Upper lobe of left lung (tissue), 6 donors: ENCODE measurements at regions not wholly inside any gene's neighbourhood (a gene's known extent, or its start where the extent isn't known, plus 50 kb on each side); places are given as distances from the start of the nearest gene placed in this dataset.

Source experiments
- ATAC-seq, 2 donors: fragments of 200-7000 bp; cut with Tn5 transposase; one replicate each; pipeline ENCODE4 v1.9.1; 2022; ENCODE audit warnings: mild to moderate bottlenecking in 2 of 2, moderate library complexity in 2 of 2; ENCODE audit not compliant: low FRiP score in 2 of 2
- DNase-seq, 2 donors: peaks; one replicate each; pipeline ENCODE4 v3.0.0-alpha.2; 2019 to 2020
- H3K27ac ChIP-seq, 4 donors: fragments of 200-600 bp; sonication (generic); one replicate each; pipeline ENCODE4 v1.5.1; 2016 to 2019
- H3K27me3 ChIP-seq, 4 donors: fragments of 200-600 bp; sonication (generic); one replicate each; pipeline ENCODE4 v1.5.1; 2017 to 2019
- H3K36me3 ChIP-seq, 4 donors: fragments of 200-600 bp; sonication (generic); one replicate each; pipeline ENCODE4 v1.5.1; 2016 to 2019
- H3K4me1 ChIP-seq, 4 donors: fragments of 200-600 bp; sonication (generic); one replicate each; pipeline ENCODE4 v1.5.1; 2018 to 2019
- H3K4me3 ChIP-seq, 4 donors: fragments of 200-600 bp; sonication (generic); one replicate each; pipeline ENCODE4 v1.5.1; 2017 to 2019; ENCODE audit warnings: mild to moderate bottlenecking in 2 of 4, moderate library complexity in 1 of 4
- H3K9me3 ChIP-seq, 4 donors: fragments of 200-600 bp; sonication (generic); one replicate each; pipeline ENCODE4 v1.5.1; 2018 to 2019
- EP300 ChIP-seq, 4 donors: sonication (generic); formaldehyde crosslinking; IDR thresholded peaks; one replicate each; pipeline ENCODE4 v1.5.1; 2017; ENCODE audit warnings: antibody characterized with exemption in 4 of 4, control low read depth in 2 of 4
- POLR2A ChIP-seq, 4 donors: fragments of 450-650 bp; IDR thresholded peaks; one replicate each; pipeline ENCODE4 v1.5.1; 2016 to 2017; ENCODE audit warnings: antibody characterized with exemption in 4 of 4, mild to moderate bottlenecking in 2 of 4
- POLR2AphosphoS5 ChIP-seq, 2 donors: sonication (generic); formaldehyde crosslinking; IDR thresholded peaks; one replicate each; pipeline ENCODE4 v1.5.1; 2017; ENCODE audit warnings: antibody characterized with exemption in 2 of 2
- WGBS, 2 donors: methylation state at CpG; one replicate each; pipeline ENCODE4 v1.1.5; 2017 to 2018; 5-methylcytosine and 5-hydroxymethylcytosine counted together
- TF ChIP-seq, protein P1 (sequence below), 6 experiments: fragments of 450-650 bp in 4 of 6; fragments of 200-600 bp in 2 of 6; sonication (generic) in 2 of 6; IDR thresholded peaks; one replicate each; pipeline ENCODE4 v1.5.1; 2016 to 2019; ENCODE audit warnings: antibody characterized with exemption in 6 of 6
- donor health status: DM: no; HTN: no; CAD: no; lungs with moderate emphysema.
- donor health status: DM: no; HTN: yes; CAD: no; lungs with severe emphysema.

DNA sequence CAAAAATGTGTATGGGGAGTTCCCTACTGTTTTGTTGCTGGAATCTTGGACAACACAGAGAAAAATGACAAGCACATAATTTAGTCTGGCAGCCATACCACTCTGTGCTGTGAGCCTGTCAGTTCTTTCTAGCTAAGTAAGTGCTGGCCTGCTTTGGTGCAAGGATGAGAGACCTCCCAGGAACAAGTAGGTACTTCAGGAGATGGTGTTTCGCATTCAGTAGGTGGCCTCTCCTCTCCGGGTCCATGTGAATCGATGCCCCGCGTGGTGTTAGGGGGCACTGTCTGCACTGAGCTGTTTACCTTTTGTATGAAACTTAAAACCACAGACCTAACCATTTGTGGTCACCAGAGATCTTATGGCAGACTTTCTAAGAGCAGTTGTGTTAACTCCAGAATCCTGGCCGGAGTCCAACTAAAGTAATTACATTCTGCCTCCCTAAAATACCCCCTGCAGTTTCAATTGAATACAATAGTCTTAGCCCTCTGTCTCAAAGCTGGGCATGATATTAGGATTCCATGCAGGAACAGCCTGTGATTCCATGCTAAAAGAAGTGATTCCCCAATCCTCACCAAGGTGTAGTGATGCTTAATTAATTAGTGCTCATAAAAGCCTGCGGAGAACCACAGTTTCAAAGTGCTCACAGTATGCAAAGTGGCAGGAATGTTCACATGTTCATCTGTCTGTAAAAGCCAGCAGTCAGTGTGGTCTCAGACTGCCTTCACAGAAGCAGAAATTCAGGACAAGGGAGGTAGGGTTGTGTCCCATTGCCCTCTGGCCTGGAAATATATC lies 64.2 kb downstream of the LLPH start:
- TF ChIP-seq, protein P1, sequence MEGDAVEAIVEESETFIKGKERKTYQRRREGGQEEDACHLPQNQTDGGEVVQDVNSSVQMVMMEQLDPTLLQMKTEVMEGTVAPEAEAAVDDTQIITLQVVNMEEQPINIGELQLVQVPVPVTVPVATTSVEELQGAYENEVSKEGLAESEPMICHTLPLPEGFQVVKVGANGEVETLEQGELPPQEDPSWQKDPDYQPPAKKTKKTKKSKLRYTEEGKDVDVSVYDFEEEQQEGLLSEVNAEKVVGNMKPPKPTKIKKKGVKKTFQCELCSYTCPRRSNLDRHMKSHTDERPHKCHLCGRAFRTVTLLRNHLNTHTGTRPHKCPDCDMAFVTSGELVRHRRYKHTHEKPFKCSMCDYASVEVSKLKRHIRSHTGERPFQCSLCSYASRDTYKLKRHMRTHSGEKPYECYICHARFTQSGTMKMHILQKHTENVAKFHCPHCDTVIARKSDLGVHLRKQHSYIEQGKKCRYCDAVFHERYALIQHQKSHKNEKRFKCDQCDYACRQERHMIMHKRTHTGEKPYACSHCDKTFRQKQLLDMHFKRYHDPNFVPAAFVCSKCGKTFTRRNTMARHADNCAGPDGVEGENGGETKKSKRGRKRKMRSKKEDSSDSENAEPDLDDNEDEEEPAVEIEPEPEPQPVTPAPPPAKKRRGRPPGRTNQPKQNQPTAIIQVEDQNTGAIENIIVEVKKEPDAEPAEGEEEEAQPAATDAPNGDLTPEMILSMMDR (IDR thresholded peaks at IDR 0.05) = no peak
- Histone ChIP-seq H3K27ac (no peak overlapping the region), H3K4me1 (no peaks in the 10 kb centered on the region), H3K4me3 (no peak overlapping the region), H3K9me3 (no peaks in the 10 kb centered on the region), H3K36me3 (no peaks in the 10 kb centered on the region), H3K27me3 (no peaks in the 10 kb centered on the region)
- 32 to 52% methylated on average over 7 of the region's 7 CpGs for WGBS, 2 donors
- no peak for DNase-seq
- ATAC-seq = no peak

DNA sequence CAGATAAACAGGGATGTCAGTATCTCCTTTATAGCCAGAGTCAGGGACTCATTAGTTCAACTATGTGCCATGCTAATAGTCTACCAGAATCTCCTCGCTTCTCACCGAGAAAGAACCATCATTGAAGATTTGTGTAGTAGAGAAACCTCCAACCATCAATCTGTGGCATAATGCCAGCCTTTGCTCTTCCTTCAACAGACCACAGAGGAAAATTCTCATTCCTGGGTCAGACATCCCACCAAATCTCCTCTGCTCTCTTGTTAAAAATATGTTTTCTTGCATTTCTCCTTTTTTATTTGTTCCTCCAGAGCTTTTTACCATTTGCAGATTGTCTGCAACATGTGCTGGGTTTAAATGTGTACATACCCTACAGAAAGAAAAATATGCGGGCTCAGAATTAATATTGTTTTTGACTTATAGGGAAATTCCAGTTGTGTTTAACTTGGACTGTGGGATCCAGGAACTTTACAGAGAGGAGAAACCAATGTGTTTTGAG lies 64.9 kb downstream of the LLPH start:
- no peaks in the 10 kb centered on the region for H3K4me1 ChIP-seq
- TF ChIP-seq POLR2A (IDR thresholded peaks at IDR 0.05) (no peak), EP300 (IDR thresholded peaks at IDR 0.05) (no peak), POLR2AphosphoS5 (IDR thresholded peaks at IDR 0.05) (no peak)
- TF ChIP-seq, protein P1 (IDR thresholded peaks at IDR 0.05) = no peak
- no peak for DNase-seq
- H3K27ac ChIP-seq = no peak overlapping the region
- H3K4me3 ChIP-seq = no peak overlapping the region
- H3K9me3 ChIP-seq = no peaks in the 10 kb centered on the region
- ATAC-seq = no peak
- 50 to 63% methylated on average over 3 of the region's 3 CpGs for WGBS, 2 donors
- H3K27me3 ChIP-seq = no peaks in the 10 kb centered on the region
- H3K36me3 ChIP-seq = no peaks in the 10 kb centered on the region

DNA sequence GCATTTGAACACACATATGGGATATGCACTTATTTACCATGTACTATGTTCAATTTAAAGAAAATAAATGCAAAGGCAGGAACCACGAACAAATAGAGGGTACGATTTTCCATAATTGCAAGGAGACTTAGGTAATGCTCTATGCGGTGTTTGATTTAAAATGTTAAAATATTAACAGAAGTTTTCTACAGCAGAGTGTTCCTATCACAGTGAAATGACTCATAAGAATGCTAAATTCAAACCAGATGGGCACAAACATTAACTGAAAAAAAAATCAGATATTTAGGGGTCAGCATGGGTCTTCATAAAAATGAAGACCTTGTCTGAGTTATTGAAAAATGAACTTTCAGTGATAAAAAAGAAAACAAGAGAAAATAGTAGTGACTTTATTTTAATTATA lies 65.4 kb downstream of the LLPH start:
- no peak for DNase-seq
- Histone ChIP-seq H3K36me3 (no peaks in the 10 kb centered on the region), H3K27ac (no peak overlapping the region), H3K9me3 (no peaks in the 10 kb centered on the region), H3K4me3 (no peak overlapping the region), H3K4me1 (no peaks in the 10 kb centered on the region), H3K27me3 (no peaks in the 10 kb centered on the region)
- no peak for ATAC-seq
- 85 to 96% methylated on average over 3 of the region's 3 CpGs for WGBS, 2 donors
- TF ChIP-seq EP300 (IDR thresholded peaks at IDR 0.05) = no peak
- TF ChIP-seq POLR2A (IDR thresholded peaks at IDR 0.05) = no peak
- TF ChIP-seq, protein P1 (IDR thresholded peaks at IDR 0.05) = no peak
- no peak for TF ChIP-seq POLR2AphosphoS5 (IDR thresholded peaks at IDR 0.05)

DNA sequence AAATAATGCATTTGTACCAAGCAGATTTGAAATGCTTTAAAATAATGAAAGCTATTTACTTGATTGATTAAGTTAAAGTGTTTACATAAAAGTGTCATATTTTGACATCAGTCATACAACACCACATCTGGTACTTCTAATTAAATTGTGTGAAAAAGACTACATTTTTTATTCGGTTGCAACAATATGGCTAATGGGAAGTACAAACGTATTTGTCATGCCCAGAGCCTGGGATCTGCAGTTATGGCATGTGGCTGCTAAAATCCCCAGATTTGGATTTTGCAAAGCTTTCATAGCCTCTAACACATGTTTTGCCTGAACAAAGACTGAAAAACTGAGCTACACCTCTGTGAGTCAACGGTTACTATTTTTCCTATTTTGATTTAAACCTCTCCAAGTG lies 66.6 kb downstream of the LLPH start:
- Histone ChIP-seq H3K27ac (no peak overlapping the region), H3K4me1 (no peaks in the 10 kb centered on the region), H3K27me3 (no peaks in the 10 kb centered on the region), H3K4me3 (no peak overlapping the region), H3K36me3 (no peaks in the 10 kb centered on the region), H3K9me3 (no peaks in the 10 kb centered on the region)
- ATAC-seq (no peak), DNase-seq (no peak)
- WGBS, 2 donors = 72 to 86% methylated on average over 3 of the region's 3 CpGs
- TF ChIP-seq EP300 (IDR thresholded peaks at IDR 0.05) (no peak), POLR2AphosphoS5 (IDR thresholded peaks at IDR 0.05) (no peak), POLR2A (IDR thresholded peaks at IDR 0.05) (no peak)
- TF ChIP-seq, protein P1 (IDR thresholded peaks at IDR 0.05) = no peak

DNA sequence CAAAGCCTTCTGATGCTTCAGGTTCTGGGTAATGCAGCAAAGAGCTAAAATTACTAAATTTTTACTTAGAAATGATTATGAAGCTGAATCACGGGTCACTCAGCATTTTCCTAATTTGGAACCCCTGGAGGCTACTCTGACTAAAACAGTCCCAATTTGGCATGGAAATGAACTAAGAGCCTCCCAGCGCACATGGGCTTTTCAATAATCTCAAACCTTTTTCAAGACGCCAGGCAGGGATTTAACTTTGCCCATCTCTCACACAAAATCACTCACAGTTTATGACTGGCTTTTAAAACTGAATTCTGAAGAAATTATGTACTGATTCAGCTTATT lies 68.3 kb downstream of the LLPH start:
- Histone ChIP-seq H3K27ac (no peak overlapping the region), H3K4me1 (no peaks in the 10 kb centered on the region), H3K27me3 (no peaks in the 10 kb centered on the region), H3K36me3 (no peaks in the 10 kb centered on the region), H3K9me3 (no peaks in the 10 kb centered on the region), H3K4me3 (no peak overlapping the region)
- DNase-seq = no peak
- 80 to 92% methylated on average over 3 of the region's 3 CpGs for WGBS, 2 donors
- TF ChIP-seq POLR2A (IDR thresholded peaks at IDR 0.05) (no peak), POLR2AphosphoS5 (IDR thresholded peaks at IDR 0.05) (no peak), EP300 (IDR thresholded peaks at IDR 0.05) (no peak)
- no peak for ATAC-seq
